WERI-Rb-1 (cell line): ENCODE measurements at regions not wholly inside any gene's neighbourhood (a gene's known extent, or its start where the extent isn't known, plus 50 kb on each side); places are given as distances from the start of the nearest gene placed in this dataset.

Source experiments
- DNase-seq: peaks from one replicate; pipeline ENCODE4 v3.0.0-alpha.2; 2020
- H3K27ac ChIP-seq: fragments of 250-450 bp; sonication (Bioruptor Pico); 2 replicates; pipeline ENCODE4 v1.5.1; 2020; ENCODE audit warnings: mild to moderate bottlenecking, moderate library complexity
- H3K27me3 ChIP-seq: fragments of 250-450 bp; sonication (Bioruptor Pico); 2 replicates; pipeline ENCODE4 v1.5.1; 2021; ENCODE audit warnings: mild to moderate bottlenecking, low read depth, moderate library complexity; ENCODE audit not compliant: insufficient read depth, severe bottlenecking
- H3K36me3 ChIP-seq: fragments of 250-450 bp; sonication (Bioruptor Pico); 2 replicates; pipeline ENCODE4 v1.5.1; 2020; ENCODE audit warnings: mild to moderate bottlenecking, moderate library complexity
- H3K4me3 ChIP-seq: 2 replicates; pipeline ENCODE4 v1.5.1; 2011; ENCODE audit warnings: low read depth, mild to moderate bottlenecking, control low read depth, low read length
- H3K9me3 ChIP-seq: fragments of 250-450 bp; sonication (Bioruptor Pico); 2 replicates; pipeline ENCODE4 v1.5.1; 2021; ENCODE audit warnings: mild to moderate bottlenecking, moderate library complexity; ENCODE audit not compliant: severe bottlenecking
- CTCF ChIP-seq: IDR thresholded peaks from 2 replicates; pipeline ENCODE4 v1.5.1; 2011; ENCODE audit warnings: low read depth, mild to moderate bottlenecking, control low read depth, inconsistent platforms, low read length

- no peak overlapping the region for H3K4me3 ChIP-seq
- peak overlapping the region; percentile 50 for H3K27ac ChIP-seq
- TF ChIP-seq CTCF: no peak
- no peaks in the 10 kb centered on the region for H3K27me3 ChIP-seq
- no peak for DNase-seq
- H3K36me3 ChIP-seq: no peaks in the 10 kb centered on the region
- H3K9me3 ChIP-seq: no peaks in the 10 kb centered on the region
These were observed 70.6 kb upstream of the SPON1 start for GRCh38 chr11:13891911-13892310.

GRCh38 chr11:13896175-13896980 is 66.1 kb upstream of the SPON1 start:
- no peaks in the 10 kb centered on the region for H3K9me3 ChIP-seq
- no peaks in the 10 kb centered on the region for H3K36me3 ChIP-seq

GRCh38 chr11:13896981-13897353 is 65.6 kb upstream of the SPON1 start:
- H3K27ac ChIP-seq: no peak overlapping the region
- H3K27me3 ChIP-seq: no peaks in the 10 kb centered on the region
- no peak overlapping the region for H3K4me3 ChIP-seq
- no peaks in the 10 kb centered on the region for H3K36me3 ChIP-seq
- TF ChIP-seq CTCF: no peak
- DNase-seq: no peak
- no peaks in the 10 kb centered on the region for H3K9me3 ChIP-seq

More at GRCh38 chr11:13896175-13896980, 66.1 kb upstream of the SPON1 start:
- no peak overlapping the region for H3K27ac ChIP-seq
- H3K27me3 ChIP-seq: no peaks in the 10 kb centered on the region
- no peak for DNase-seq
- no peak overlapping the region for H3K4me3 ChIP-seq
- no peak for TF ChIP-seq CTCF

GRCh38 chr11:13897646-13898276 is 64.8 kb upstream of the SPON1 start:
- Histone ChIP-seq H3K36me3 (no peaks in the 10 kb centered on the region), H3K27ac (no peak overlapping the region), H3K4me3 (no peak overlapping the region), H3K9me3 (no peaks in the 10 kb centered on the region), H3K27me3 (no peaks in the 10 kb centered on the region)
- DNase-seq: no peak
- TF ChIP-seq CTCF: no peak

GRCh38 chr11:13899603-13900002 is 62.9 kb upstream of the SPON1 start:
- no peak overlapping the region for H3K27ac ChIP-seq
- no peak for DNase-seq
- no peaks in the 10 kb centered on the region for H3K36me3 ChIP-seq
- no peaks in the 10 kb centered on the region for H3K27me3 ChIP-seq
- no peak overlapping the region for H3K4me3 ChIP-seq
- no peak for TF ChIP-seq CTCF
- no peaks in the 10 kb centered on the region for H3K9me3 ChIP-seq

- H3K4me3 ChIP-seq: no peak overlapping the region
- DNase-seq: no peak
- no peaks in the 10 kb centered on the region for H3K9me3 ChIP-seq
- H3K27ac ChIP-seq: no peak overlapping the region
- no peaks in the 10 kb centered on the region for H3K27me3 ChIP-seq
- no peak for TF ChIP-seq CTCF
- H3K36me3 ChIP-seq: no peaks in the 10 kb centered on the region
These were observed 60.0 kb upstream of the SPON1 start for GRCh38 chr11:13902523-13902922.
